GM23338 (cell line): ENCODE measurements at regions not wholly inside any gene's neighbourhood (a gene's known extent, or its start where the extent isn't known, plus 50 kb on each side); places are given as distances from the start of the nearest gene placed in this dataset.
"Not testable (repeated sequence)": the region's sequence is repeated elsewhere in the genome, so short reads cannot be mapped to it uniquely, and the experiment has no call there.

Source experiments
- ATAC-seq: fragments of 200-7000 bp; cut with Tn5 transposase; 3 replicates; pipeline ENCODE4 v1.9.1; 2020
- DNase-seq: peaks from one replicate; pipeline ENCODE4 v3.0.0-alpha.2; 2015; ENCODE audit warnings: low spot score
- H2AFZ ChIP-seq: fragments of 200-600 bp; sonication (generic); 2 replicates; pipeline ENCODE4 v1.8.0; 2016; ENCODE audit warnings: antibody characterized with exemption, mild to moderate bottlenecking, moderate library complexity
- H3F3A ChIP-seq: fragments of 200-600 bp; sonication (generic); replicated peaks from 2 replicates; pipeline ENCODE4 v1.8.0; 2017; ENCODE audit warnings: antibody characterized with exemption, mixed run types, low read depth
- H3K27ac ChIP-seq: fragments of 200-600 bp; sonication (generic); 2 replicates; pipeline ENCODE4 v1.6.1; 2016; ENCODE audit warnings: low read depth
- H3K27me3 ChIP-seq: fragments of 200-600 bp; sonication (generic); 2 replicates; pipeline ENCODE4 v1.8.0; 2016; ENCODE audit warnings: mild to moderate bottlenecking, mixed run types, moderate library complexity; ENCODE audit not compliant: insufficient read depth
- H3K36me3 ChIP-seq: fragments of 200-600 bp; sonication (generic); 2 replicates; pipeline ENCODE4 v1.8.0; 2016; ENCODE audit warnings: mild to moderate bottlenecking; ENCODE audit not compliant: insufficient read depth
- H3K4me1 ChIP-seq: fragments of 200-600 bp; sonication (generic); 2 replicates; pipeline ENCODE4 v1.8.0; 2016; ENCODE audit warnings: mild to moderate bottlenecking, moderate library complexity; ENCODE audit not compliant: insufficient read depth
- H3K4me2 ChIP-seq: fragments of 200-600 bp; sonication (generic); 2 replicates; pipeline ENCODE4 v1.7.1; 2017; ENCODE audit warnings: mixed run types
- H3K4me3 ChIP-seq: fragments of 200-600 bp; sonication (generic); 2 replicates; pipeline ENCODE4 v1.6.1; 2016; ENCODE audit warnings: mixed run types
- H3K79me2 ChIP-seq: fragments of 200-600 bp; sonication (generic); replicated peaks from 2 replicates; pipeline ENCODE4 v1.8.0; 2017; ENCODE audit warnings: mild to moderate bottlenecking; ENCODE audit not compliant: insufficient read depth
- H3K9me2 ChIP-seq: fragments of 200-600 bp; sonication (generic); 2 replicates; pipeline ENCODE4 v1.8.0; 2017; ENCODE audit not compliant: insufficient read depth
- H4K20me1 ChIP-seq: fragments of 200-600 bp; sonication (generic); replicated peaks from 2 replicates; pipeline ENCODE4 v1.8.0; 2017; ENCODE audit warnings: mild to moderate bottlenecking; ENCODE audit not compliant: insufficient read depth
- H3K27ac Mint-ChIP-seq: 2 replicates; pipeline ENCODE4 v1.8.0; 2020; ENCODE audit warnings: inconsistent platforms, mild to moderate bottlenecking, moderate library complexity, mixed read lengths
- H3K27me3 Mint-ChIP-seq: 3 replicates; pipeline ENCODE4 v1.8.0; 2022; ENCODE audit warnings: low read depth, mild to moderate bottlenecking, moderate library complexity, mixed read lengths, inconsistent platforms; ENCODE audit not compliant: insufficient read depth, poor library complexity
- H3K36me3 Mint-ChIP-seq: 3 replicates; pipeline ENCODE4 v1.8.0; 2021; ENCODE audit warnings: low read depth, mild to moderate bottlenecking, inconsistent platforms, moderate library complexity, mixed read lengths
- H3K4me1 Mint-ChIP-seq: 3 replicates; pipeline ENCODE4 v1.8.0; 2020; ENCODE audit warnings: mild to moderate bottlenecking, inconsistent platforms, mixed read lengths
- H3K4me3 Mint-ChIP-seq: 3 replicates; pipeline ENCODE4 v1.8.0; 2021; ENCODE audit warnings: moderate library complexity, mild to moderate bottlenecking, inconsistent platforms, mixed read lengths
- H3K9me3 Mint-ChIP-seq: 3 replicates; pipeline ENCODE4 v1.8.0; 2020; ENCODE audit warnings: moderate library complexity, mild to moderate bottlenecking, inconsistent platforms, mixed read lengths
- CTCF ChIP-seq, 2 experiments: fragments of 200-600 bp in 1 of 2; sonication (generic) in 1 of 2; conservative IDR thresholded peaks; 2 replicates each; pipeline versions ENCODE4 v1.5.1 to v1.6.1; 2016 to 2017; ENCODE audit warnings: antibody characterized with exemption in 2 of 2, low read depth in 2 of 2, mild to moderate bottlenecking in 2 of 2, moderate library complexity in 1 of 2
- ETS1 ChIP-seq: IDR thresholded peaks from 2 replicates; pipeline ENCODE4 v1.6.1; 2016; ENCODE audit warnings: antibody characterized with exemption
- EZH2 ChIP-seq: fragments of 200-600 bp; sonication (generic); IDR thresholded peaks from one replicate; pipeline ENCODE4 v1.8.0; 2017; ENCODE audit warnings: antibody characterized with exemption, mild to moderate bottlenecking, low read depth; ENCODE audit not compliant: unreplicated experiment
- EZH2phosphoT487 ChIP-seq: fragments of 200-600 bp; sonication (generic); IDR thresholded peaks from one replicate; pipeline ENCODE4 v1.8.1; 2018; ENCODE audit warnings: antibody characterized with exemption; ENCODE audit not compliant: unreplicated experiment
- JUNB ChIP-seq: IDR thresholded peaks from one replicate; pipeline ENCODE4 v1.6.1; 2016; ENCODE audit warnings: antibody characterized with exemption; ENCODE audit not compliant: unreplicated experiment
- NANOG ChIP-seq: IDR thresholded peaks from 2 replicates; pipeline ENCODE4 v1.6.1; 2016; ENCODE audit warnings: antibody characterized with exemption, borderline replicate concordance
- POLR2AphosphoS5 ChIP-seq: IDR thresholded peaks from 2 replicates; pipeline ENCODE4 v1.6.1; 2016; ENCODE audit warnings: antibody characterized with exemption, low read depth
- REST ChIP-seq: IDR thresholded peaks from one replicate; pipeline ENCODE4 v1.6.1; 2018; ENCODE audit warnings: antibody characterized with exemption; ENCODE audit not compliant: unreplicated experiment
- ZNF114 ChIP-seq: fragments of 250-450 bp; sonication (Bioruptor Pico); IDR thresholded peaks from 2 replicates; pipeline ENCODE4 v1.5.0; 2020; ENCODE audit warnings: mild to moderate bottlenecking, moderate library complexity
- ZNF331 ChIP-seq: fragments of 250-450 bp; sonication (Bioruptor Pico); IDR thresholded peaks from 2 replicates; pipeline ENCODE4 v1.5.0; 2020; ENCODE audit warnings: low read depth, mild to moderate bottlenecking, moderate library complexity

- Histone ChIP-seq H3F3A (no peaks in the 10 kb centered on the region), H3K4me3 (no peak overlapping the region), H3K36me3 (no peaks in the 10 kb centered on the region), H3K27me3 (no peaks in the 10 kb centered on the region), H3K4me1 (no peaks in the 10 kb centered on the region), H3K27ac (no peak overlapping the region), H3K79me2 (no peaks in the 10 kb centered on the region), H3K9me2 (no peaks in the 10 kb centered on the region; the same call in 1 of the 2 replicates), H2AFZ (no peak overlapping the region), H4K20me1 (no peaks in the 10 kb centered on the region), H3K4me2 (no peak overlapping the region)
- TF ChIP-seq EZH2 (no peak), CTCF (conservative IDR thresholded peaks at IDR 0.05; ENCODE audit: low read depth in 2 of 2) (peak; percentile 50 to 60), EZH2phosphoT487 (no peak)
- H3K27ac Mint-ChIP-seq = no peak overlapping the region
- H3K36me3 Mint-ChIP-seq = peaks cover 5% of the 10 kb centered on the region
- ATAC-seq = peak; percentile 38; the same call in 1 of the 3 replicates
- no peaks in the 10 kb centered on the region for H3K4me1 Mint-ChIP-seq
- H3K4me3 Mint-ChIP-seq = no peak overlapping the region
- H3K27me3 Mint-ChIP-seq = no peaks in the 10 kb centered on the region
- DNase-seq = peak; percentile 45
- peaks cover 8% of the 10 kb centered on the region for H3K9me3 Mint-ChIP-seq
These were observed 460.7 kb upstream of the MEIS1 start for GRCh38 chr2:65974067-65974723.

- Mint-ChIP-seq H3K27ac (no peak overlapping the region), H3K4me1 (no peaks in the 10 kb centered on the region), H3K27me3 (no peaks in the 10 kb centered on the region), H3K4me3 (no peak overlapping the region), H3K36me3 (peaks cover 21% of the 10 kb centered on the region), H3K9me3 (peaks cover 28% of the 10 kb centered on the region)
- DNase-seq (no peak), ATAC-seq (no peak)
- no peaks in the 10 kb centered on the region for H3K79me2 ChIP-seq
- no peaks in the 10 kb centered on the region for H3F3A ChIP-seq
- no peak overlapping the region for H2AFZ ChIP-seq
- H3K27ac ChIP-seq = no peak overlapping the region
- no peaks in the 10 kb centered on the region for H3K9me2 ChIP-seq
- H3K27me3 ChIP-seq = no peaks in the 10 kb centered on the region
- H4K20me1 ChIP-seq = no peaks in the 10 kb centered on the region
- TF ChIP-seq REST (no peak), EZH2phosphoT487 (no peak), ZNF331 (CRISPR knock-in tag) (no peak), JUNB (no peak), NANOG (no peak), ETS1 (no peak), ZNF114 (CRISPR knock-in tag) (no peak), POLR2AphosphoS5 (no peak)
- H3K4me1 ChIP-seq = no peaks in the 10 kb centered on the region
- H3K36me3 ChIP-seq = no peaks in the 10 kb centered on the region
- no peak overlapping the region for H3K4me3 ChIP-seq
- no peak overlapping the region for H3K4me2 ChIP-seq
These were observed 465.8 kb upstream of the MEIS1 start for GRCh38 chr2:65969161-65969560.

- not testable (repeated sequence) for H3K4me1 Mint-ChIP-seq, H2AFZ ChIP-seq, DNase-seq, H3K4me2 ChIP-seq, H3K4me3 ChIP-seq, H3K36me3 ChIP-seq, H3K4me1 ChIP-seq, H3K9me2 ChIP-seq, H3K36me3 Mint-ChIP-seq, H3K27me3 Mint-ChIP-seq, H4K20me1 ChIP-seq, H3K27ac Mint-ChIP-seq, H3K27ac ChIP-seq, ATAC-seq, H3K4me3 Mint-ChIP-seq, H3K27me3 ChIP-seq, H3F3A ChIP-seq, H3K79me2 ChIP-seq
- H3K9me3 Mint-ChIP-seq = peaks cover 14% of the 10 kb centered on the region
These were observed 471.6 kb upstream of the MEIS1 start for GRCh38 chr2:65963303-65963702.
